ENCODE measurements at regions not wholly inside any gene's neighbourhood (a gene's known extent, or its start where the extent isn't known, plus 50 kb on each side); places are given as distances from the start of the nearest gene placed in this dataset.

- no peak for DNase-seq (ENCODE audit: low read depth)
- no peak overlapping the region for H3K4me3 ChIP-seq (ENCODE audit: low read length)
- no peak for TF ChIP-seq CTCF (conservative IDR thresholded peaks at IDR 0.05; ENCODE audit: low read length)
Measured at GRCh38 chr10:61548364-61548763, 95.2 kb upstream of the TMEM26 start.

- TF ChIP-seq CTCF (conservative IDR thresholded peaks at IDR 0.05; ENCODE audit: low read length) = no peak
- H3K4me3 ChIP-seq (ENCODE audit: low read length) = no peak overlapping the region
- no peak for DNase-seq (ENCODE audit: low read depth)
Measured at GRCh38 chr10:61547297-61547696, 94.1 kb upstream of the TMEM26 start.

- H3K4me3 ChIP-seq (ENCODE audit: low read length) = no peak overlapping the region
- no peak for DNase-seq (ENCODE audit: low read depth)
- no peak for TF ChIP-seq CTCF (conservative IDR thresholded peaks at IDR 0.05; ENCODE audit: low read length)
Measured at GRCh38 chr10:61545170-61545569, 92.0 kb upstream of the TMEM26 start.

GRCh38 chr10:61543831-61544230 is 90.7 kb upstream of the TMEM26 start:
- H3K4me3 ChIP-seq (ENCODE audit: low read length) = no peak overlapping the region
- no peak for DNase-seq (ENCODE audit: low read depth)
- no peak for TF ChIP-seq CTCF (conservative IDR thresholded peaks at IDR 0.05; ENCODE audit: low read length)

- no peak overlapping the region for H3K4me3 ChIP-seq (ENCODE audit: low read length)
- no peak for TF ChIP-seq CTCF (conservative IDR thresholded peaks at IDR 0.05; ENCODE audit: low read length)
- no peak for DNase-seq (ENCODE audit: low read depth)
Measured at GRCh38 chr10:61542596-61542995, 89.4 kb upstream of the TMEM26 start.

- no peak for DNase-seq (ENCODE audit: low read depth)
- TF ChIP-seq CTCF (conservative IDR thresholded peaks at IDR 0.05; ENCODE audit: low read length) = no peak
- no peak overlapping the region for H3K4me3 ChIP-seq (ENCODE audit: low read length)
Measured at GRCh38 chr10:61541960-61542359, 88.8 kb upstream of the TMEM26 start.

- no peak for DNase-seq (ENCODE audit: low read depth)
- H3K4me3 ChIP-seq (ENCODE audit: low read length) = no peak overlapping the region
- TF ChIP-seq CTCF (conservative IDR thresholded peaks at IDR 0.05; ENCODE audit: low read length) = no peak
Measured at GRCh38 chr10:61539876-61540275, 86.7 kb upstream of the TMEM26 start.

All from AG10803 (cell line).